CD4-positive, alpha-beta T cell treated with Interleukin-17A for 1 hour (primary cell): ENCODE measurements at regions not wholly inside any gene's neighbourhood (a gene's known extent, or its start where the extent isn't known, plus 50 kb on each side); places are given as distances from the start of the nearest gene placed in this dataset.

Experiments used
- DNase-seq: peaks from one replicate; pipeline ENCODE4 v3.0.0-alpha.2; 2020

GRCh38 chr15:39298271-39298962 lies 282.5 kb upstream of the THBS1 start:
- no peak for DNase-seq

- no peak for DNase-seq
Observed at GRCh38 chr15:39299486-39300267, 281.2 kb upstream of the THBS1 start.

- DNase-seq: no peak
Observed at GRCh38 chr15:39300451-39301153, 280.3 kb upstream of the THBS1 start.

GRCh38 chr15:39301589-39301999 lies 279.3 kb upstream of the THBS1 start:
- DNase-seq: no peak

- no peak for DNase-seq
Observed at GRCh38 chr15:39302936-39303335, 277.9 kb upstream of the THBS1 start.

- no peak for DNase-seq
Observed at GRCh38 chr15:39304201-39304841, 276.6 kb upstream of the THBS1 start.

- DNase-seq: no peak
Observed at GRCh38 chr15:39304931-39305728, 275.7 kb upstream of the THBS1 start.

- DNase-seq: no peak
Observed at GRCh38 chr15:39310633-39311032, 270.2 kb upstream of the THBS1 start.

- peak; percentile 5 for DNase-seq
Observed at GRCh38 chr15:39312984-39313383, 267.9 kb upstream of the THBS1 start.

- no peak for DNase-seq
Observed at GRCh38 chr15:39313467-39313866, 267.4 kb upstream of the THBS1 start.

- no peak for DNase-seq
Observed at GRCh38 chr15:39313881-39314280, 267.0 kb upstream of the THBS1 start.

GRCh38 chr15:39315206-39315850 lies 265.6 kb upstream of the THBS1 start:
- no peak for DNase-seq

- DNase-seq: no peak
Observed at GRCh38 chr15:39317225-39317624, 263.7 kb upstream of the THBS1 start.

- no peak for DNase-seq
Observed at GRCh38 chr15:39318231-39318630, 262.6 kb upstream of the THBS1 start.

- DNase-seq: no peak
Observed at GRCh38 chr15:39320355-39320754, 260.5 kb upstream of the THBS1 start.

GRCh38 chr15:39320886-39321285 lies 260.0 kb upstream of the THBS1 start:
- no peak for DNase-seq

- no peak for DNase-seq
Observed at GRCh38 chr15:39321977-39322376, 258.9 kb upstream of the THBS1 start.

GRCh38 chr15:39323157-39323556 lies 257.7 kb upstream of the THBS1 start:
- DNase-seq: no peak

- no peak for DNase-seq
Observed at GRCh38 chr15:39323706-39324105, 257.2 kb upstream of the THBS1 start.

GRCh38 chr15:39326306-39326975 lies 254.4 kb upstream of the THBS1 start:
- no peak for DNase-seq

GRCh38 chr15:39327005-39327730 lies 253.7 kb upstream of the THBS1 start:
- DNase-seq: peak; percentile 10
